Left colon (tissue), 2 donors: ENCODE measurements at regions not wholly inside any gene's neighbourhood (a gene's known extent, or its start where the extent isn't known, plus 50 kb on each side); places are given as distances from the start of the nearest gene placed in this dataset.

Experiments used
- ATAC-seq: fragments of 200-7000 bp; cut with Tn5 transposase; one replicate; pipeline ENCODE4 v1.9.1; 2020; ENCODE audit warnings: mild to moderate bottlenecking, moderate library complexity
- DNase-seq, 2 donors: peaks; one replicate each; pipeline ENCODE4 v3.0.0-alpha.2; 2020
- intact Hi-C, 2 donors: fragments of 100-400 bp; cut with DNase I in 1 of 2; cut with micrococcal nuclease in 1 of 2; formaldehyde crosslinking; loops; one replicate each; pipeline versions ENCODE4 v1.11.2 to v1.14.0; 2022; cut with DNase I, micrococcal nuclease
- donor health status: DM: no; HTN: no; CAD: no.
- donor health status: DM: yes; HTN: yes; CAD: no.

DNA sequence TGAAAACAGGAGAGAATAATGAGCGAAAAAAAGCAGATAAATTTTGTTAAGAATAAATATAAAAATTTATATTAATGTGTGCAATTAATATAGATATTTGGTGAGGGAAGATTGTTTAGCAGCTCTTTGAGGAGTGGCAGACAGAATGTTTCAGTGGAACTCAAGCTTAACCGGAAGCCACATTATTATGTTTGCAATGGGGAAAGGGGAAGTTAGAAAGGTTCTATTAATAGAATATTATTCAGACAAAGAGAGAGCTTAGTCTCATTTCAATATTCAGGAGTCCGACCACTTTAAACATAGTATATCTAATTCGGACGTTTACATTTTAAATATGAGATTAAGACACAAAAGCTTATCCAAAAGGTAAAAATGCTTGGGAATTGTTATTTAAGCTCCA, 81.6 kb upstream of the KHDRBS2 start:
- DNase-seq (no peak), ATAC-seq (no peak)
- intact Hi-C loops: no loop called here

DNA sequence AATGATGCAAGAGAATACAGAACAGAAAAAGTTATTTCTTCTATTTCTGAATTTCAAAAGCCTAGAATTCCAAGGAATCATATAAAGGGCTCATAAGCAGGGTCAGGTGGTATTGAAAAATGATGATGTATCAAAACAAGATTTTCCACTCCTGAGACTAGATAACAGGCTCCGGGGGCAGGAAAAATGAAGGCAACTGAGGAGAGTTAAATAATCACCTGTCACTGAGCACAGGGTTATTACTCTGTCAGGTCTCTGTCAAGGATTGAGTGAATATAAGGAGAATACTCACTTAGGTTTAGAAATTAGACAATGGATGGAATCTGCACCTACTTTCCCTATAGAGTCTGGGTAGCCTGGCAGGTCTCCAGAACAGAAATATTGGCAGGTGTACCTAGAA, 76.1 kb upstream of the KHDRBS2 start:
- ATAC-seq (no peak), DNase-seq (no peak)
- intact Hi-C loops: no loop called here

DNA sequence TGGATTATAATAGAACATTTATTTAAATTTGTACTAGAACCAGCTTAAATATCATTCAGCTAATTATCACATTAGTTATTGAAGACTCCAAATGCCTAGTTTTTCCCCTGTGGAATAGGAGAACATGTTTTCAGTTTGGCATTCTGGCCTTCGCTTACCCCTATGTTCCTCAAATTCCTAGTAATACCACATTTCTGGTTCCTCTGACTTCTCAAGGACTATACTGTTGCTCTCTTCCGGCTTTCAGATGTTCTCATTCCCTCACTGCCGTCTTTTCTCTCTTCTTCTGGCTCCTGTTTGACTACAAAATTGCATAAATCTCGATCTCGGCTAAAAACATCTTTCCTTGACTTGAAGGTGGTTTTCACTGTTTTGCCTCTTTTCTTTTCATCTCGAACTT, 71.8 kb upstream of the KHDRBS2 start:
- ATAC-seq: no peak
- DNase-seq: no peak
- intact Hi-C loops: no loop called here

GRCh38 chr6:62354261-62354660, 68.2 kb upstream of the KHDRBS2 start:
- ATAC-seq (no peak), DNase-seq (no peak)
- intact Hi-C loops: no loop called here

- intact Hi-C loops: no loop called here
- ATAC-seq (no peak), DNase-seq (no peak)
Measured at GRCh38 chr6:62345962-62346689, 60.1 kb upstream of the KHDRBS2 start.

DNA sequence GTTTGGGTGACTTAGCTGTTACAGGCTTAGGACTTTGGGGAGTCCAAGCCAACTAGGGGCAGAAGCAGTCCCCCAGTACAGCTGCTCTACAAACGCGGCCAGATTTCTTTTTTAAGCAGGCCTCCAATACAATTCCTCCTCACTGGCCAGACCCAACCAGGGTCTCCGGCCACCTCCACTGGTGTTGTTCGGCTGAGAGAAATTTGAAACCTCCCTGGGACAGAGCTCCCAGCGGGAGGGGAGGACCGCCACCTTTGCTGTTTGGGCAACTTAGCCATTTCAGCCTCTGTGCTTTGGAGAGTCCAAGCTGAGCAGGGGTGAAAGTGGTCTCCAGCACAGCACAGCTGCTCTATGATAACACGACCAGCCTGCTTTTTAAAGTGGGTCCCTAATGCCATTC, 59.4 kb upstream of the KHDRBS2 start:
- ATAC-seq: no peak

GRCh38 chr6:62344850-62345249, 58.8 kb upstream of the KHDRBS2 start:
- intact Hi-C loops: no loop called here

More for the DNA sequence above, 59.4 kb upstream of the KHDRBS2 start:
- DNase-seq: no peak
- intact Hi-C loops: no loop called here

GRCh38 chr6:62338477-62338876, 52.5 kb upstream of the KHDRBS2 start:
- ATAC-seq: no peak
- intact Hi-C loops: no loop called here
- no peak for DNase-seq

More at GRCh38 chr6:62344850-62345249, 58.8 kb upstream of the KHDRBS2 start:
- DNase-seq (no peak), ATAC-seq (no peak)
